HG02840 (cell line): ENCODE measurements at regions not wholly inside any gene's neighbourhood (a gene's known extent, or its start where the extent isn't known, plus 50 kb on each side); places are given as distances from the start of the nearest gene placed in this dataset.

Source experiments
- ATAC-seq: cut with Tn5 transposase; IDR thresholded peaks from one replicate; pipeline ENCODE4 v1.9.1; 2021; ENCODE audit warnings: mild to moderate bottlenecking, moderate library complexity, moderate number of reproducible peaks; ENCODE audit not compliant: unreplicated experiment, low FRiP score

GRCh38 chr3:76383781-76384180 is 598.4 kb upstream of the ZNF717 start:
- no peak for ATAC-seq

- ATAC-seq, result no peak
Measured at GRCh38 chr3:76387000-76387399, 601.7 kb upstream of the ZNF717 start.

GRCh38 chr3:76400141-76400540 is 614.8 kb upstream of the ZNF717 start:
- ATAC-seq, result no peak

DNA sequence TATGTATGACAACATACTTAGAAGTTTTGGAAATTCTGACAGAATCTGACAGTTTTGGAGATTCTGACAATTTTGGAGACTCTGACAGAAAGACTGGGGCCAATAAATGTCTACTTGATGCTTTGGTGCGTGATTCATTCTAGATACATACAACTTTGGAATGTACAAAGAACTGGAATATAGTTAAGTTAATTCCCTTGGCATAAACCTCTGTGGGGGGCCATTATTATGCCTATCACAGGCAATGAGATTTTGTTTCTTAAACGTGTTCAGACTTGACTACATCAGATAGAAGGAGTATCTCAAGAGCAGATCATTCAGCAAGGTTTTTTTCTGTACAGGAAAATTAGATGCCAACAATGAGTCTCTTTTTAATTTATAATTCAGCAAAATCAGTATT is 617.6 kb upstream of the ZNF717 start:
- ATAC-seq, result no peak

DNA sequence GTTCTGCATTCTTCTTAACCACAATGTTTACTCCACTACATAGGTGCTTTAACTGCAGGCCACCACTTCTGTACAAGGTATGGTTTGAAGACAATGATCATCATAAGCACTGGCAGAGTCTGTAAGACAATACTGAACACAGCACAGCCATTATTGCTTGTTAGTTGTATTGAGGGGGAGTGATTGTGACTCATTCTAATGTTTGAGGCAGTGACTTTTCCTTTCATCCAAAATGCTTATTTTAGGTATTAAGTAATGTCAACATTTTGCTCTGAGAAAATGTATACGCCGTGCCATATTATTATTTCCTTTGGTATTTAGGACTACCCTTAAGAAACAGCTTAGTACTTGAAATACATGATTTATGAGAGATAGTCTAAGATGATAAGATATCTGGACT is 618.2 kb upstream of the ZNF717 start:
- no peak for ATAC-seq

DNA sequence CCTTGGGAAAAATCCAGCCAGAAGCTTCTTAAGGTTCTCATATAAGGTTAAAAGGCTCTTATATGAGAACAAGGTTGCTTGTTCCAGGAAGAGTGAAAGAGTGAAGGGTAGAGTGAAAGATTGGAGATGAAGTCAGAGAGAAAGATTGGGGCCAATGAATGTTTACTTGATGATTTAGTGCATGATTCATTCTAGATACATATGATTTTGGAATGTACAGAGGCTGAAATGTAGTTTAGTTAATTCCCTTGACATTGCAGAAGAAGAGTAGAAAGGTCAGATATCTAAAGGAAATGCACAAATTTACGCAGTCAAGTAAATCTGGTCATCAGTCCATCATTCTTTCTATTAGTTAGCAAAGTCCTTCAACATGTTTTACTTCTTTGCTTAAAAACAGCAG is 619.8 kb upstream of the ZNF717 start:
- no peak for ATAC-seq

GRCh38 chr3:76410762-76411281 is 625.5 kb upstream of the ZNF717 start:
- no peak for ATAC-seq

DNA sequence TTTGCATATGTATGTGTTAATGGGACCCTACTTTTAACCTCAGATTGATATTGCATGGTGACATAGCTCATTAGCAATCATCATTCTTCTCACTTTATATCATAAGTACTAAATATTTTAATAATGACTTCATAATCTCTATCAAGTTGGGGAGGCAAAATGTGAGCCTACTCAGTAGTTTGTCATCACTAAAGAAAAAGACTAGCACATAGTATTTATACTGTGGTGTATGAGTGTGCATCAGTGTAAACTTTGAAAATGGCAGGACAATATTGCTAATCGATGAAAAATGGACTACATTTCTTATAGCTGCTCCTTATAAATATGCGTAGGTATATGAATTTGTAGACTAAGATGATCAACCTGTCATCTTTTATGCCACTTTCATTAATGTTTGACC is 624.5 kb upstream of the ROBO2 start:
- no peak for ATAC-seq

GRCh38 chr3:76429581-76430177 is 610.2 kb upstream of the ROBO2 start:
- no peak for ATAC-seq

- ATAC-seq, result no peak
Measured at GRCh38 chr3:76432396-76432795, 607.5 kb upstream of the ROBO2 start.

DNA sequence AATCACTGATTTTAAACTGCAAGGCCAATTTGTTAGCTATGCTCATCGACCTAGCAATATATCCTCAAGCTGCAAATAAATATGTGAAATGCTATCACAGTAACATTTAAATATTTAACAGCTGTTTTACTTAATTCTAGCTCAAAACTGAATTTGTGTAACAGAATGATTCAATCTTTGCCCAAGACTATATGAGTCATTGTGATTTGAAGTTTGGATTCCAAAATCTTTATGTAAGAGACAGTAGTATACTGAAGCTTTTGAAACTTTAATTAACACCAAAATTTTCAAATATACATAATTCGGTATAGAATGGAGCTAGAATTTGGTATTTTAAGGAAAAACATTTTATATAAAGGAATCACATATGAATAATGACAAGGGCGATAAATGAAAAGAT is 603.0 kb upstream of the ROBO2 start:
- no peak for ATAC-seq

DNA sequence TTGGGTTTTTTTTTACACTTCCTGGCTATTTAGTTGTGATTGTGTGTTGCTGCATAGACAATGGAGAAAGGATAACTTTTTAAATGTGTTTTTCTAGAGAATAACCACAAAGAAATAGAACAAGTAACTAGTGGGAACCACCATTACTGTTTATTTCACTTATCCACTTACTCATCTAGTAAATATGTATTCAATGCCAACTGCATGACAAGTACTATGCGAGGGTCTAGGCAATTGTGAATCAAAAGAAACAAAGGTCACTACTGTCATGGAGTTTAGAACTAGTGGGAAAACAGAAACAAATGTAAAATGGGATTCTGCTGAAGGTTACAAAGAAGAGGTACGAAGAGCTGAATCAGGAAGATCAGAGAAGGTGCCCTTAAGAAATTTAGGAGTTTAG is 600.9 kb upstream of the ROBO2 start:
- ATAC-seq, result no peak

DNA sequence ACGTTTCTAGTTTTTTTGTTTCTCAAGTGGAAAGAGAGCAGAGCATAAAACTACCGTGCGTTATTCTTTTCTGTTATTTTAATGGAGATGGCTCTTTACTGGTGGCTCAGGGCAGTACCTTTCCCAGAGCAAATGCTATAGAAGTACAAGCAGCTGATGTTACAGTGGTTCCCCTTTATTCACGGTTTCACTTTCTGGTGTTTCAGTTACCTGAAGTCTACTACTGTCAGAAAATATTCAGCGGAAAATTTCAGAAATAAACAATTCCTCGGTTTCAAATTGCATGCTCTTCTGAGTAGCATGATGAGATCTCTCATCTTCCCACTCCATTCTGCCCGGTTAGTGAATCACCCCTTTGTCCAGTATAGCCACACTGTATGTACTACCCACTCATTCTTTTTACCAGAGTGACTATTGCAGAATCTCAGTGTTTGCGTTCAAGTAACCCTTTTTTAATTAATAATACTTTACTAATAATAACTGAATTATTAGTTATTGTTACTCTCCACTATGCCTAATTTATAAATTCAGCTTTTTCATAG is 597.5 kb upstream of the ROBO2 start:
- no peak for ATAC-seq

- no peak for ATAC-seq
Measured at GRCh38 chr3:76456322-76456721, 583.6 kb upstream of the ROBO2 start.

- ATAC-seq, result no peak
Measured at GRCh38 chr3:76463501-76463900, 576.4 kb upstream of the ROBO2 start.

GRCh38 chr3:76470285-76470684 is 569.6 kb upstream of the ROBO2 start:
- ATAC-seq, result no peak

- no peak for ATAC-seq
Measured at GRCh38 chr3:76474632-76475031, 565.3 kb upstream of the ROBO2 start.

- no peak for ATAC-seq
Measured at GRCh38 chr3:76479161-76479650, 560.7 kb upstream of the ROBO2 start.

GRCh38 chr3:76482510-76482909 is 557.4 kb upstream of the ROBO2 start:
- no peak for ATAC-seq

DNA sequence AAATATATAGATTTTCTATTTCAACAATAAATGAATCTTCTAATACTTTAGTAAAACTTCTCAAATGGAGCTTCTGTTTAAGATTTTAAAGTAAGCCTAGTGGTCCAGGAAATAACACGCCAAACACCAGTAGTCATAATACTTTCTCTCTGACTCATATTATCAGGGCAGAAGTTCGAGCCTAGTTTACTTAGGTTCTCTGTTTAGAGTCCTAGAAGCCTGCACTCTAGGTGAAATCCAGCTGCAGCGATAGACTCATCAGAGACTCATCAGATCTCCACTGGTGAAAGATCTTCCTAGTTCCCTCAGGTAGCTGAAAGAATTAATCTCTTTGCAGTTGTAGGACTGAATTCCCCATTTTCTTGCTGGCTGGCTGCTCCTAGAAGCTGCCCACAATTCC is 552.5 kb upstream of the ROBO2 start:
- no peak for ATAC-seq

- ATAC-seq, result no peak
Measured at GRCh38 chr3:76490064-76490463, 549.8 kb upstream of the ROBO2 start.

- ATAC-seq, result no peak
Measured at GRCh38 chr3:76495216-76495615, 544.7 kb upstream of the ROBO2 start.
